ENCODE measurements at regions not wholly inside any gene's neighbourhood (a gene's known extent, or its start where the extent isn't known, plus 50 kb on each side); places are given as distances from the start of the nearest gene placed in this dataset.

- Histone ChIP-seq H3K4me1 (no peaks in the 10 kb centered on the region), H3K4me3 (no peak overlapping the region), H3K36me3 (no peaks in the 10 kb centered on the region), H3K9me3 (no peaks in the 10 kb centered on the region), H3K27me3 (no peaks in the 10 kb centered on the region), H3K27ac (no peak overlapping the region)
- no peak for DNase-seq (ENCODE audit: low spot score in 2 of 2)
- WGBS = 85% methylated on average over 5 of the region's 5 CpGs
- TF ChIP-seq EP300 (IDR thresholded peaks at IDR 0.05) (no peak), POLR2AphosphoS5 (IDR thresholded peaks at IDR 0.05) (no peak), CTCF (IDR thresholded peaks at IDR 0.05) (no peak), POLR2A (IDR thresholded peaks at IDR 0.05) (no peak)
Measured at GRCh38 chr4:24392613-24393012, 191.7 kb downstream of the DHX15 start.

GRCh38 chr4:24382381-24382780 is 202.0 kb downstream of the DHX15 start:
- DNase-seq (ENCODE audit: low spot score in 2 of 2) = no peak
- no peaks in the 10 kb centered on the region for H3K4me1 ChIP-seq
- H3K27ac ChIP-seq = no peak overlapping the region
- H3K9me3 ChIP-seq = no peaks in the 10 kb centered on the region
- 17% methylated on average over 2 of the region's 2 CpGs for WGBS
- H3K27me3 ChIP-seq = no peaks in the 10 kb centered on the region
- no peak overlapping the region for H3K4me3 ChIP-seq
- no peak for TF ChIP-seq CTCF (IDR thresholded peaks at IDR 0.05)
- TF ChIP-seq POLR2A (IDR thresholded peaks at IDR 0.05) = no peak
- no peak for TF ChIP-seq EP300 (IDR thresholded peaks at IDR 0.05)
- no peak for TF ChIP-seq POLR2AphosphoS5 (IDR thresholded peaks at IDR 0.05)
- no peaks in the 10 kb centered on the region for H3K36me3 ChIP-seq

- TF ChIP-seq POLR2A (IDR thresholded peaks at IDR 0.05) (no peak), CTCF (IDR thresholded peaks at IDR 0.05) (no peak)
- H3K4me1 ChIP-seq = no peaks in the 10 kb centered on the region
- H3K27ac ChIP-seq = no peak overlapping the region
- no peaks in the 10 kb centered on the region for H3K36me3 ChIP-seq
- no peak overlapping the region for H3K4me3 ChIP-seq
- no peaks in the 10 kb centered on the region for H3K9me3 ChIP-seq
- H3K27me3 ChIP-seq = no peaks in the 10 kb centered on the region
- no peak for DNase-seq (ENCODE audit: low spot score in 2 of 2)
- 68% methylated on average over 2 of the region's 2 CpGs for WGBS
Measured at GRCh38 chr4:24380957-24381665, 203.2 kb downstream of the DHX15 start.

GRCh38 chr4:24373704-24374103 is 210.7 kb downstream of the DHX15 start:
- H3K4me1 ChIP-seq = no peaks in the 10 kb centered on the region
- H3K4me3 ChIP-seq = no peak overlapping the region
- H3K9me3 ChIP-seq = no peaks in the 10 kb centered on the region
- H3K27me3 ChIP-seq = no peaks in the 10 kb centered on the region
- no peaks in the 10 kb centered on the region for H3K36me3 ChIP-seq
- no peak for DNase-seq (ENCODE audit: low spot score in 2 of 2)
- no peak overlapping the region for H3K27ac ChIP-seq
- TF ChIP-seq EP300 (IDR thresholded peaks at IDR 0.05) (no peak), POLR2A (IDR thresholded peaks at IDR 0.05) (no peak), CTCF (IDR thresholded peaks at IDR 0.05) (no peak), POLR2AphosphoS5 (IDR thresholded peaks at IDR 0.05) (no peak)
- WGBS = 45% methylated on average over 2 of the region's 2 CpGs

- H3K4me3 ChIP-seq = no peak overlapping the region
- no peaks in the 10 kb centered on the region for H3K27me3 ChIP-seq
- H3K36me3 ChIP-seq = no peaks in the 10 kb centered on the region
- no peaks in the 10 kb centered on the region for H3K9me3 ChIP-seq
- TF ChIP-seq CTCF (IDR thresholded peaks at IDR 0.05) (no peak), EP300 (IDR thresholded peaks at IDR 0.05) (no peak), POLR2AphosphoS5 (IDR thresholded peaks at IDR 0.05) (no peak), POLR2A (IDR thresholded peaks at IDR 0.05) (no peak)
- no peaks in the 10 kb centered on the region for H3K4me1 ChIP-seq
- DNase-seq (ENCODE audit: low spot score in 2 of 2) = no peak
- WGBS = 86% methylated on average over 9 of the region's 9 CpGs
- no peak overlapping the region for H3K27ac ChIP-seq
Measured at GRCh38 chr4:24372881-24373280, 211.5 kb downstream of the DHX15 start.

Measured in suprapubic skin (tissue), 4 donors.